GM19468 (cell line): ENCODE measurements at regions not wholly inside any gene's neighbourhood (a gene's known extent, or its start where the extent isn't known, plus 50 kb on each side); places are given as distances from the start of the nearest gene placed in this dataset.
"Not testable (repeated sequence)": the region's sequence is repeated elsewhere in the genome, so short reads cannot be mapped to it uniquely, and the experiment has no call there.

Experiments
- ATAC-seq: cut with Tn5 transposase; IDR thresholded peaks from one replicate; pipeline ENCODE4 v1.9.1; 2021; ENCODE audit warnings: mild to moderate bottlenecking, moderate library complexity, moderate number of reproducible peaks; ENCODE audit not compliant: unreplicated experiment; ENCODE audit errors: extremely low read depth

DNA sequence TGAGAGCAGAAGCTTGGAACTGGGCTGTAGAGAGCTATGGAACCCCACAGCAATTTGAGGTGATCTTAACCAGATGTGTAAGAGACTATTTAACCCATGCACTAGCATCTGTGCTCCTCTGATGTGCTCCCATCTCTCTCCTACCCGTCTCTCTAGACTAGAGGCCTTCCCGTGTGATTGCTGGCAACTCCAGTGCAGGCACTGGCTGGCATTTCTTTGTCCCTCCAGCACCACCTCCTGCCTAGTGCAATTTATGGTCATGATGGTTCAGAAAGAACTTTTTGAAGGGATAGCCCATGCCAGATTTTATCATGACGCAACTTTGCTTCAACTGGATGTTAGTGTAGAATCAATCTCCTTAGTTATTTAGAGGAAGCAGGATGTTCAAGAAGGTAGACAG is 193.0 kb downstream of the BCL2L11 start:
- not testable (repeated sequence) for ATAC-seq

DNA sequence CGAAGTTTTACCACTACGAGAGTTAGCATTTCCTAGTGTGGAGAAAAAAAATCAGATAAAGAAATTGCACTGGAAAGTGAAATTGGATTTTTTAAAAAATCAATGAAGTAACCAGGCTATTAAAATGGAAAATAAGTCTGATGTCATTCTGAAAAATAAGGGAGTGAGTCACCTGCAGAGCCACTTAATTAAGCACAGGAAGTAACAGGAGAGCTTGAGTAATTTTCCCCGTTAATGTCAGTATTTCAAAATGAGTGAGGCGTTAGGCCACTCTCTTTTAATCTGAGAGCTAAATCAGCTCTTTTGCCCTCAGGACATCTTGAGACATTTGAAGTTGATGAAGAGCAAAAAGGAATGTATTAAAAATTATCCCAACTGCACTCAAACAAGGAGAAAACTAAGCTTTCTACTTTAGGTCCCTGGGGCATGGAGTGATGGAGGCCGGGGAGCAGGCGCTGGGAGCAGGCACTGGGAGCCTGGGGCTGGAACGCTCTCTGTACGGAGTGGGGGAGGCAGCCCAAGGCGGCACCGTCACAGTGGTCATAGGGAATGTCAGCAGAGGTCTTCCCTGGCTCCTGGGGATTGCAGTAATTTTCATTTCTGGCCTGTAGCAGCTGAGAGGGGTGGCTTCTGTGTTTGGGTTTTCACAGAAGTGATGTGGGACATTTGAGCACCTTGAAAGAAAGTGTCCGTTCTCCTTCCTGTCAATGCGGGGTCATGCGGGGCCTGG is 194.6 kb downstream of the BCL2L11 start:
- ATAC-seq, result not testable (repeated sequence)

DNA sequence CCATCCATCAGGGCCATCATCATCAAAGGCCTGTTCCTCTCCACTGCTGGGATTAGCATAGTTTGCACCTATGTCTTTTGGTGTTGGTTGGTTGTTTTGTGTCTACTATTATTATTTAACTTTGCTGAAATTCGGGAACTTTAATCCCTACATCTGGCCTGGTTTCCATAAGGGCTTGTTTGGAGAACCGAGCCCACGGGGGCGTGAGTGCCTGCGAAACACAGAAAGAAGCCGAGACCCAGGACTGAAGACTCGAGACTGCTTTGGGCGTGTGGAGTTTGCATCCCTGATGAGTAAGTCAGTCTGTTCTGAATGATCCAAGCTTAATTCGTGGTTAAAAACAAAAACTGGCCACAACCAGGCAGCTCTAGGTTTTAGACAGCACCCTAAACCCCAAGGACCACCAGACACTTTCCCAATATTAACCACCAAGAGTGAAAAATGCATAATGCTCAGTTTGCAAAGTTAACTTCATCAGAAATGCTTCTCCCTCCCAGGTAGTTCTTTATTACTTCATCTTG is 195.6 kb downstream of the BCL2L11 start:
- ATAC-seq, result not testable (repeated sequence)

DNA sequence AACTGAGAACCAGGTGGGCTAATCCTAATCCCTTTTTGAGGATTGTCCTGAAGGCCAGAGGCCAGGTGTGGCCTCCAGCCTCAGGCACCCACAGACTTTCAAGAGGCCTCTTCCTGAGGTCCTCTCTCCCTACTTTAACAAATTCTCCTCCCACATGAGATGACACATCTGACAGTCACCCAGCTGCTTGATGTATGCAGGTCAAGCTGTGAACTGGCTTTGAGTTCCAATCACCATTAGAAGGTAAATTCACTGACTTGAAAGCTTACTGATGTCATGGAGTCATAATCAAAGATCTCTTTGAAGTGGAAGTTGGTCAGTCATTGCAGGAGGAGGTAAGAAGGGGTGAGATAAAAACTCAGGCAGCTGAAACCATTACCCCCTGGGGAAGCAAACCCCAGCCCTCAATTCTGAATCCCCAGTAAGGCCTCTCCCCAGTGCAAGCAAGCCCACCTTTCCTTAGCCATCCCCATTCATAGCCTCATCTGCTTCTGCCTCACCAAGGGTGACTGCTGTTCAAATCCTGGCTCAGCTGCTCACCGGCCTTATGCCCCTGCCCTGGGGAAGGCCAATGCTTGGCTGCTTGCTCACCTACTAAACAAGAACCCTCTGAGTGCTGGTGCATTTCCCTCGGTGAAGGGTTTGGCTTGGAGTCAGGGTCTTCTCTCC is 196.3 kb downstream of the BCL2L11 start:
- not testable (repeated sequence) for ATAC-seq

DNA sequence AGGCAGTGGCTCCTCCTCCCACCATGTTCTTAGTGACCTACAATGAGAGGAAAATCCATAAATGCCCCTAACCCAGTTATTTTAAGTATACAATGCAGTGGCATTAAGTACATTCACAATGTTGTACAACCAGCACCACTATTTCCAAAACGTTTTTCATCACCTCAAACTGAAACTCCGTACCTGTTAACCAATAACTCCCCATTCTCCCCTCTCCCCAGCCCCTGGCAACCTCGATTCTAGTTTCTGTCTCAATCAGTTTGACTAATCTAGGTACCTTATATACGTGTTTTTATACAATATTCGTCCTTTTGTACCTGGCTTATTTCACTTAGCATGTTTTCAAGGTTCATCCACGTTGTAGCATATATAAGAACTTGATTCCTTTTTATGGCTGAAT is 198.8 kb downstream of the BCL2L11 start:
- not testable (repeated sequence) for ATAC-seq

DNA sequence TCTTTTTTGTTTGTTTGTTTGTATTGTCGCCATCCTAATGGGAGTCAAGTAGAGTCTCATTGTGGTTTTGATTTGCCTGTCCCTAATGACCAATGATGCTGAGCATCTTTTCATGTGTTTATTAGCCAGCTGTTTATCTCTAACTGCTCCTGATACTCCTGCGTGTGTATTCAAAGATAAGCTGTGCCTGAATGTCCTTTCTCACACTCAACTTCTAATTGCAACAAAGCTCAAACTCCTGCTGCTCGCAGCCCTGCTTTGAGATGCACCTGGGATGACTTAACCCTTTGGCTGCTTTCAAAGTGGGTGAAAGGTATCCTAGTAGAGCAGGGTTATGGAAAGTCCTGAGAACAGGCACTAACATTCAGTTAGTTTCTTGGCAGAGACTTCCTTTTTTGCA is 199.6 kb downstream of the BCL2L11 start:
- ATAC-seq, result not testable (repeated sequence)

DNA sequence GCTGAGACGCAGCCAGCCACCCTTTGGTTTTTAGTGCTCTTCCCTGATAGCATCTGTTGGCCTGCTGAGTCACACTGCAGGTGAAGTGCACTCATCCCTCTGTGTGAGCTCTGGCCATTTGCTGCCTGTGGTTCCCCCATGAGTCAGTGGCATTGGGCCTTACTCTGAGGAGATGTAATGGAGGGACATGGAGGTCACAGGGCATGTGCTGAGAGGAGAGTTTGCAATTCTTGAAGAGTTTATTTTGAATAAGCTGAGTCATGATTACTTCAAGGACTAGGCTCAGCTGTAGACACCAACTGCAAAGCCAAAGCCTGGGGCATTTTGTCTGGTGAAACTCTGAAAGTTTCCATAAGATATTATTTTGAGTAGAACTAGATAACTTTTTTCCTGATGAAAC is 200.3 kb downstream of the BCL2L11 start:
- ATAC-seq, result not testable (repeated sequence)

DNA sequence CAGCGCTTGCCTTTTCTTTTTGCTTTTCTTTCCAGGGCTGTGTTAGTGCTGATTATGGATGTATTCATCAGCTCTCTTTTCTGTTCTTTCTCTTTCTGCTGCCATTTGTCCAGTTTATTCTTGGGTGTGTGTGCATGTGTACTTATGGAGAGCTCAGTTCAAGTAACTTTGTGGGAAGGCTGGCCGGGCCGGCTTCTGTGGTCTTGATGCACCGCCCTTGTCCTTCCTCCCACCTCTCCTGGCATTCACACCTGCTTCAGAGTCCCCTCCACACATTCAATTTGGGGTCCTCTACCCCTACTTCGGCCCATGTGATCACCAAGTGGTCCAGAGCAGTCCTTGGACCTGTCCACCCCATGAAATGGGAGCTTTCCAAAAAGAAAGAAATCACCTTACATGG is 202.7 kb downstream of the BCL2L11 start:
- not testable (repeated sequence) for ATAC-seq

DNA sequence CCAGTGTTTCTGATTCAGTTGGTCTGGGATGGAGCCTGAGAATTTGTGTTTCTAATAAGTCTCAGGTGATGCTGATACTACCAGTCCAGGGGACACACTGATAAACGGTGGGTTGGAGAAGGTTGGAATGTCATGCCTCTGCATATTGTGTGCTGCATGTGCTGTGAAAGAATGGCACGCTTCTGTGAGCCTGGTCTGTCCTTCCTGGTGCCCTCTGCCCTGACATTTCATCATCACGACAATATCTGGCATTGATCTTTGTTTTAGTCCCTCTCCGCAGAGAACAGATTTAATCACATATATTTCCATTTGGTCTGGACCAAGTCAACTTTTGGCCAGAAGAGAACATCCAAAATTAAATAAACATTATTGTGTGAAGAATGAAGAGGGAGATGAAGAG is 207.0 kb downstream of the BCL2L11 start:
- not testable (repeated sequence) for ATAC-seq

DNA sequence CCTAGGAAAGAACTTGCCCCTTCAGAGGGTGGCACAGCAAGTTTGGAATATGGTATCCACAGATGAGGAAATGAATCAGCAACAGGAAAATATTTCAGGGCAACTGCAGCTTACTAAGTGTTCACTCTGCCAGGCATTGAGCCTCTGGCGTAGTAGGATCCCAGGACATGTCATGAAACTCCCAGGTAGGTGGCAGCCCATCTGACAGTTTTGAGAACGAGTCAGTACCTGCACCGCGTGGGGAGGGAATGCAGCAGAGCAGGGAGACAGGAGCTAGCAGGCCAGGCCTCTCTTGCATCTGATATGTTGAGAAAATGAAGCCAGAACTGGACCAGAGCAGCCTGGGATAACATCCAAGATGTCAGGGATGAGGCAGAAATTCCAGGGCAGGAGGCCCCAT is 208.6 kb downstream of the BCL2L11 start:
- ATAC-seq, result not testable (repeated sequence)

DNA sequence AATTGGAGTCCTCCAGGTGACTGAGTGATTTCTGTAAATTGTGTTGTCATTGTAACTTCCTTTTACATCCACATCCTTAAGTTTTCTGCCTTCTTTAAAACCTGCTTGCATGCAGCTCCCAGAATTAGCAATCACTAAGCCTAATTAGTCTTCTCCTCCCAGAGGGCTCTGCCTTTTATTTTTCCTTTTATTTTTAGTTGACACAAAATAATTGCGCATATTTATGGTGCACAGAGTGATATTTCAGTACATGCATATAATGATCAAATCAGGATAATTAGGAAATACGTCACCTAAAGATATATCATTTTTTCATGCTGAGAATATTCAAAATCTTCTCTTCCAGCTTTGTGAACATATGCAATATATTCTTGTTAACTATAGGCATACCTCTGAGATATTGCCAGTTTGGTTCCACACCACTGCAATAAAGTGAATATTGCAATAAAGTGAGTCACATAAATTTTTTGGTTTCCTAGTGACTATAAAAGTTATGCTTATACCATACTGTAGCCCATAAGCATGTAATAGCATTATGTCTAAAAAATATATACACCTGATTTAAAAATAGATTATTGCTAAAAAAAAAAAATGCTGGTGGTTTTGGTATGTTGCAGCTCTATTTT is 210.5 kb downstream of the BCL2L11 start:
- not testable (repeated sequence) for ATAC-seq

DNA sequence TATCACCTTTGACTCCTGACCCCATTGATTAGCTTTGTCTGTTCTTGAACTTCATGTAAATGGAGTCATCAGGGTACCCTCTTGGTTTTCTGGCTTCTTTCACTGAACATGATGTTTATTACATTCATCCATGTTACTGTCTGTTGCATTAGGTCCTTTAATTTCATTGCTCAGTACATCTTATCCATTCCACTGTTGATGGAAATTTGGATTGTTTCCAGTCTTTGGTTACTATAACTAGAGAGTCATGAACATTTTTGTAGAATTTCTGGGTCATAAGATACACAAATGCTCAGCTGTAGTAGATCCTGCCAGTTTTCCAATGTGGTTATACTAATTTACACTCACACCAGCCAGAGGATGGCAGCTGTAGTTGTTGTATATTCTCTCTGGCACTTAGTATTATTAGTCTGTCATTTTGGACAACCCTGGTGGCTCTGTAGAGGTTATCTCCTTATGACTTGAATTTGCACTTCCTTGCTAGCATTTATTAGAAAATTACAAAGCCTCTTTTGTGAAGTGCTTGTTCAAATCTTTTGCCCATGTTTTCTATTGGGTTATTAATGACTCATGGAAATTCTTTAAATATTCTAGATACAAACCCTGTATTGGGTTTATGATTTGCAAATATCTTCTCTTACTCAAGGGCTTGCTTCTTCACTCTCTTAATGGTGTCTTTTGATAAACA is 214.7 kb downstream of the BCL2L11 start:
- not testable (repeated sequence) for ATAC-seq

DNA sequence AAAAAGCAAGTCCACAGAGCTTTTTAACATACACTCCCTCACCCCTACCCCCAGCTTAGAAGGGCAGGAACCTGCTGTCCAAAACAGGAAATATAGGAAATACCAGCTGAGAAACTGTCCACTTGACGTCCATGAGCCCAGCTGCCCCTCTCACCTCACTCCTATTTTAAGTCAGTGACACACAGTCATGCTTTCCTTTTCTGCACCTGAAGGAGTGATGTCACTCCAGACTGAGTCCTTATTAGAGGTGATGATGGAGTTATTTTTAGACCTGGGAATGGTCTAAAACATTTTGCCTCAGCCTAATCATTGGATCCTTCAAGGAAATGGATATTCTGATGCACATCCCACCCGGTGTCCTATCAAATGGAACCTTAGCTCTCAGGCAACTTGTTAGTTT is 217.8 kb downstream of the BCL2L11 start:
- not testable (repeated sequence) for ATAC-seq

DNA sequence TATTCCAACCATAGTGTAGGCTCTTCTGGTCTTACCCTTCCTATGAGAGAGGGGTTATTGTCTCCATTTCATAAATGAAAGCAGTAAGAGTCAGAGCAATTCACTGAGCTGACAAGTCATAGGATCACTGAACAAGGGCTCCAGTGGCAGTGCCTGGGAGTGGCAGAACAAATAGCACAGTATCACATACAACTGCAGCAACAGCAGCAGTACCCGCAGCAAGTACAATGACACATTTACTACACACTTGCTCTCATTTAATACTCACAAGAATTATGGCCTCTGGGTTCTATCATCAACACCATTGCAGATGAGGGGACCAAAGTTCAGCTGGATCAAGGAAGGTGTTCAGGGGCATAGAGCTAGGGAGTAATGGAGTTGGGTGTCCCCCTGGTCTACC is 218.8 kb downstream of the BCL2L11 start:
- ATAC-seq, result not testable (repeated sequence)

DNA sequence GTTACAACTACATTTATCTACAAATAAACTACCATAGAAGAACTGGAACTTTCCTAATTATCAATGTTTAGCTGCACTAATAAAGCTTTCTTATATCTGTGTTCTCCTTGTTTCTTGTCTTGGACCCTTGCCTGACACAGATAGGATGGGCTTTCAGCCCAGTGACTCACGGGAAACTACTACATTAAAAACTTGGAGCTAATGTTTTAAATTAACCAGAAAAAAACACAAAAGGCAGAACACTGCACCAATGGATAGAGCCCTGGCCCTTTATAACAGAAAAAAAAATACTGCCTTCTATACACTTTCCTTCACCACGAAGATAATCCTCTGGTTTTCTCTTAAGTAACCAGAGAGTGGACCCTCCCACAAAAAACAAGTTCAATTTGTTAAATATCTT is 223.9 kb downstream of the BCL2L11 start:
- ATAC-seq, result not testable (repeated sequence)

DNA sequence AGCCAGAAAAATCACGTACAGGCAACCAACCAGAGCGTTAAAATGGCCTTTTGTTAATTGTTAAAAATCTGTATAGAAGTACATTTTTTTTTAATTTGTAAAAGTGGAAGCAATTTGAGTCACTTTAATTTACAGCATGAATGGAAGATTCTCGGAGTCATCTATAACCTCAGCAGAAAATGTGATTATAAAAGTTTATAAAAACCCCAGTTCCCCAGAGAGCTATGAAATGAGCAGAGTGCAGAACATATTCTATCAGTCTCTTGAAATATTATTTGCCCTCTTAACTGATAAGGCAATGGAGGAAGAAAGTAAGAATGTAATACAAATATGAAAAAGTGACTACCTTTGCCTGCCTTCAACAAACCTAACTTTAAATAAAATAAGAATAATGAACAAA is 224.7 kb downstream of the BCL2L11 start:
- ATAC-seq, result not testable (repeated sequence)

DNA sequence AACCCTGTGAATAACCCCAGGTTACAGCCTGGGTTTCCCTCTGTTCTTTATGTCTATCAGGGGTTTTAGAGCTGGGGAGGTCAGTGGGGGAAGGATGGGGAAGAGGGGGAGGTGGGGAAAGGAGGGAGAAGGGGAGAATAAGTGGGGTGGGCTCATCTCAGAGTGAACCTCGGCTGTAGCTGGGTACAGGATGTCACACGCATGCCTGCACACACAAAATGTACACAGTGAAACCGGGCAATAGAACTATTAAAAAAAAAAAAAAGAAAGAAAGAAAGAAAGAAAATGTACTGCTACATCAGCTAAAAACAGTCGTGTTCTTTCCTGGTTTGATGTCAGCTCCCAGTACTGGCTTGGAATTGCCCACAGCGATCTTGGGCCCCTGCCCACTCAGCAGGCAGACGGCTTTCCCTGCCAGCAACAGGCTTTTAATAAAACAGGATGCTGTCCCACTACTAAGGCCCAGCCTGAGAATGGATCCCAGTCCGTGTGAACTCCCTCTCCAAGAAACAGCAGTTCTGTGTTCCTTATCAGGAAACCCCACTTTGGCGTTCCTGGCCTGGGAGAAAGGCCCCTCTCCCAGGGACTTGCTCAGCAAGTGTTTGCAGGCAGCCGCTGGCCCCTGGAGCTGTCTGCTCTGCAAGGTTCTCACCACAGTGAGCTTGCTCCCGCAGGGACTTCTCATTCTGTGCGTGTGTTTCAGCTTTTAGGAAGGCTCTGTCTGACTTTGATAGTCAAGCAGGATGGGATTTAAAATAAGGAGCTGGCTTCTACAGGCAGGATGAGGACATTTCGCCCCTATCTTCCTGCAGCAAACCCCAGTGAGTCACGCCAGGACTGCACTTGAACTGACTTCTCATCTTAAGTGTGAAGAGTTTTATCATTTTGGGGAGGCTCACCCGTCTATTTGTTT is 225.6 kb downstream of the BCL2L11 start:
- ATAC-seq, result not testable (repeated sequence)

DNA sequence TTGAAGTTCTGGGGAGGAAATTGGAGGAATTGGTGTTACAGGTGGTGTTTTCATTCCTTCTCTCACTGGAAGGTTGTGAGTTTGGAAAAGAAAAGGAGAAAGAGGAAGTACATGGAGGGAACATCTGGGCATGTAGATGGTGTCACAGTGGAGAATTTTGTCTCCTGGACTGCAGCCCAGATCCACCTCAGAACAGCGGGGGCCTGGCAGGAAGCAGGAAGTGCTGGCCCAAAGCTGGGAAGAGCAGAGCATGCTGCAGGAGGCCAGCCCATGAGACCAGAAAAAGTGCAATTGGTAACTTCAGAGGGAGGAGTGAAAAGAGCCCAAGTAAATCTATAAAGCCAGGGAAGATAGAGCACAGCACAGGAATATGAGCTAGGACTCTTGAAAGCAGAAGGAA is 227.0 kb downstream of the BCL2L11 start:
- not testable (repeated sequence) for ATAC-seq

DNA sequence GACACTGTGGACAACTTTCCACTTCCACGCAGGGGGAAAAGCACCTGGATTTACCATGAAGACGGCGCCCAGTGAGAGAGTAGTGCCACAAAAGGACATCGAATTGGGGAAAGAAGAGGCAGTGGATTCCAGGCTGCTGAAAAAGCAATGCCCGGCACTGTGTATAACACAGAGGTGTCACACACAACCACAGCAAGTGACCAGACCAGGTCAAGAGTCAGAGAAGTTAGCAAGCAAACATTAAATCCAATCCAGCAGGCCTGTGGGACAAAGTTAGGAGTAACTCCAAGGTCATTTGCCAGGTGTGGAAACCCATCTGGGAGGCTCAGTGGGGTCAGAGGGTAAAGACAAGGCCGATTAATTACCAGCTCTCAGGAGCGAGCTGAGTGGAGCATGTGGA is 227.6 kb downstream of the BCL2L11 start:
- not testable (repeated sequence) for ATAC-seq
